Endothelial cell of umbilical vein (primary cell): ENCODE measurements at regions not wholly inside any gene's neighbourhood (a gene's known extent, or its start where the extent isn't known, plus 50 kb on each side); places are given as distances from the start of the nearest gene placed in this dataset.

Source experiments
- BruUV-seq: library from RNA; stranded (reverse); fragments of 400-500 nt; replicated peaks from 2 replicates; lab custom pipeline; 2021; lab: Mats Ljungman, UMichigan
- CTCF ChIA-PET: fragments of 300-600, 350-600 bp; sonication (Branson Sonifier 250); formaldehyde crosslinking; loops from one replicate; lab custom pipeline; 2021; ENCODE audit warnings: antibody characterized with exemption, inconsistent platforms; lab: Charles Lee
- POLR2A ChIA-PET: fragments of 300-600, 350-600 bp; sonication (Branson Sonifier 250); formaldehyde crosslinking; loops from one replicate; lab custom pipeline; 2021; ENCODE audit warnings: antibody characterized with exemption, inconsistent platforms; lab: Charles Lee
- DNase-seq: peaks from one replicate; pipeline ENCODE4 v3.0.0-alpha.2; 2011; ENCODE audit warnings: low read depth, low spot score
- FAIRE-seq: peaks from 2 replicates; lab custom pipeline; 2011; peaks lifted over from hg19 to GRCh38; lab: Jason Lieb, UNC
- H2AFZ ChIP-seq: 2 replicates; pipeline ENCODE4 v1.6.0; 2012; ENCODE audit warnings: low read depth, low read length, control low read depth, inconsistent platforms
- H3K27ac ChIP-seq: 2 replicates; pipeline ENCODE4 v1.5.1; 2011; ENCODE audit warnings: low read depth, mild to moderate bottlenecking, control low read depth, low read length, moderate library complexity; ENCODE audit not compliant: insufficient read depth
- H3K27me3 ChIP-seq, 2 experiments: 2 replicates each; pipeline versions ENCODE4 v1.6.0 to v1.6.1; 2011; ENCODE audit warnings: low read length in 2 of 2, mixed read lengths in 1 of 2; ENCODE audit not compliant: control insufficient read depth in 2 of 2, insufficient read depth in 2 of 2
- H3K36me3 ChIP-seq, 2 experiments: 2 replicates in 1 of 2; 3 replicates in 1 of 2; pipeline ENCODE4 v1.5.1; 2011; ENCODE audit warnings: low read length in 2 of 2, mild to moderate bottlenecking in 1 of 2, moderate library complexity in 1 of 2; ENCODE audit not compliant: control insufficient read depth in 2 of 2, insufficient read depth in 2 of 2; ENCODE audit errors: extremely low read depth in 1 of 2
- H3K4me1 ChIP-seq: 3 replicates; pipeline ENCODE4 v1.5.1; 2011; ENCODE audit warnings: mild to moderate bottlenecking, low read length; ENCODE audit not compliant: control insufficient read depth, insufficient read depth; ENCODE audit errors: extremely low read depth
- H3K4me2 ChIP-seq: 2 replicates; pipeline ENCODE4 v1.6.1; 2011; ENCODE audit warnings: low read length, control low read depth, mixed read lengths; ENCODE audit not compliant: insufficient read depth
- H3K4me3 ChIP-seq, 3 experiments: fragments of 200-600 bp in 1 of 3; sonication (generic), shearing (Covaris generic) in 1 of 3; replicated peaks in 1 of 3; 2 replicates each; pipeline ENCODE4 v1.5.1; 2011 to 2016; ENCODE audit warnings: control low read depth in 3 of 3, low read length in 3 of 3, mild to moderate bottlenecking in 2 of 3, inconsistent platforms in 1 of 3, low read depth in 1 of 3, moderate library complexity in 1 of 3; ENCODE audit not compliant: insufficient read depth in 1 of 3
- H3K79me2 ChIP-seq: 2 replicates; pipeline ENCODE4 v1.6.0; 2012; ENCODE audit warnings: low read length, inconsistent platforms; ENCODE audit not compliant: control insufficient read depth, insufficient read depth
- H3K9ac ChIP-seq: replicated peaks from 2 replicates; pipeline ENCODE3; 2011; ENCODE audit warnings: low read length, control low read depth; ENCODE audit not compliant: insufficient read depth; ENCODE audit errors: extremely low read depth
- H3K9me1 ChIP-seq: replicated peaks from 3 replicates; pipeline ENCODE4 v1.6.0; 2011; ENCODE audit warnings: mild to moderate bottlenecking, low read length; ENCODE audit not compliant: control insufficient read depth, insufficient read depth; ENCODE audit errors: extremely low read depth
- H3K9me3 ChIP-seq: replicated peaks from 2 replicates; pipeline ENCODE4 v1.5.1; 2012; ENCODE audit warnings: low read length, inconsistent platforms; ENCODE audit not compliant: control insufficient read depth, insufficient read depth
- H4K20me1 ChIP-seq: replicated peaks from 2 replicates; pipeline ENCODE3; 2011; ENCODE audit warnings: mild to moderate bottlenecking, low read length; ENCODE audit not compliant: control insufficient read depth, insufficient read depth; ENCODE audit errors: extremely low read depth
- CTCF ChIP-seq, 2 donors: IDR thresholded peaks; 1 replicate in 1 of 2; 2 replicates in 1 of 2; pipeline ENCODE4 v1.5.1; 2011; ENCODE audit warnings: low read length in 2 of 2, mild to moderate bottlenecking in 2 of 2, moderate library complexity in 2 of 2, control low read depth in 1 of 2, inconsistent platforms in 1 of 2, low read depth in 1 of 2; ENCODE audit not compliant: insufficient read depth in 1 of 2; ENCODE audit errors: extremely low read depth in 1 of 2
- EZH2 ChIP-seq: IDR thresholded peaks from 2 replicates; pipeline ENCODE4 v1.6.1; 2012; ENCODE audit warnings: borderline replicate concordance, low read depth, mild to moderate bottlenecking, moderate library complexity, low read length, inconsistent platforms; ENCODE audit not compliant: severe bottlenecking
- FOS ChIP-seq: IDR thresholded peaks from 2 replicates; pipeline ENCODE4 v1.6.1; 2011; ENCODE audit warnings: mild to moderate bottlenecking, low read length, moderate library complexity, borderline replicate concordance; ENCODE audit not compliant: insufficient read depth
- GATA2 ChIP-seq: IDR thresholded peaks from 2 replicates; pipeline ENCODE4 v1.7.0; 2011; ENCODE audit warnings: low read depth, mild to moderate bottlenecking, moderate library complexity, mixed read lengths, low read length; ENCODE audit not compliant: insufficient read length, insufficient read depth
- JUN ChIP-seq: IDR thresholded peaks from 2 replicates; pipeline ENCODE4 v1.6.1; 2011; ENCODE audit warnings: borderline replicate concordance, low read depth; ENCODE audit not compliant: insufficient read length, insufficient read depth
- MAX ChIP-seq: IDR thresholded peaks from 2 replicates; pipeline ENCODE4 v1.6.1; 2011; ENCODE audit not compliant: insufficient read depth, insufficient read length
- MYC ChIP-seq: IDR thresholded peaks from one replicate; pipeline ENCODE4 v1.6.1; 2011; ENCODE audit warnings: mild to moderate bottlenecking, low read depth, low read length
- POLR2A ChIP-seq: IDR thresholded peaks from 2 replicates; pipeline ENCODE4 v1.6.1; 2012; ENCODE audit warnings: low read depth, mild to moderate bottlenecking, control low read depth, low read length
- POLR2AphosphoS5 ChIP-seq: IDR thresholded peaks from 2 replicates; pipeline ENCODE4 v1.6.1; 2012; ENCODE audit warnings: low read depth, mild to moderate bottlenecking, control low read depth, low read length, moderate library complexity; ENCODE audit not compliant: insufficient read depth
- dilution Hi-C: fragments of 300-500 bp; cut with MboI; formaldehyde crosslinking; loops from one replicate; pipeline ENCODE4 v1.15.0; 2019; ENCODE audit warnings: low sequenced_read_pairs; ENCODE audit not compliant: extremely low pct_ligation_motif_present
- intact Hi-C: fragments of 100-400 bp; cut with micrococcal nuclease; formaldehyde crosslinking; loops from one replicate; pipeline ENCODE4 v1.10.0; 2022

- no peaks in the 10 kb centered on the region for H4K20me1 ChIP-seq
- ChIA-PET POLR2A (no interaction called here), CTCF (no interaction called here)
- FAIRE-seq, result no peak
- no peaks in the 10 kb centered on the region for H3K4me1 ChIP-seq
- TF ChIP-seq GATA2, result no peak
- no peak for TF ChIP-seq MAX
- TF ChIP-seq FOS, result no peak
- TF ChIP-seq EZH2, result no peak
- no peak for TF ChIP-seq CTCF (IDR thresholded peaks at IDR 0.05; ENCODE audit: extremely low read depth in 1 of 2, insufficient read depth in 1 of 2, low read depth in 1 of 2, low read length in 2 of 2)
- no peak for TF ChIP-seq JUN
- no peak for TF ChIP-seq MYC
- TF ChIP-seq POLR2AphosphoS5, result no peak
- no peak for TF ChIP-seq POLR2A
- H3K9me1 ChIP-seq, result no peaks in the 10 kb centered on the region
- BruUV-seq, result no TSS peak
- dilution Hi-C loops, result no loop called here
- no peak overlapping the region for H2AFZ ChIP-seq
- intact Hi-C loops, result no loop called here
- H3K9me3 ChIP-seq, result peaks cover 2% of the 10 kb centered on the region
- no peaks in the 10 kb centered on the region for H3K36me3 ChIP-seq
- no peak overlapping the region for H3K27ac ChIP-seq
- DNase-seq, result no peak
- H3K79me2 ChIP-seq, result no peaks in the 10 kb centered on the region
- H3K27me3 ChIP-seq, result no peaks in the 10 kb centered on the region
- no peak overlapping the region for H3K9ac ChIP-seq
- H3K4me3 ChIP-seq, result no peak overlapping the region
- H3K4me2 ChIP-seq, result no peak overlapping the region
These were observed 700.5 kb upstream of the AGA start for GRCh38 chr4:178142724-178143123.
